Keratinocyte (primary cell): ENCODE measurements at regions not wholly inside any gene's neighbourhood (a gene's known extent, or its start where the extent isn't known, plus 50 kb on each side); places are given as distances from the start of the nearest gene placed in this dataset.

Experiments
- EZH2 ChIP-seq: IDR thresholded peaks from one replicate; pipeline ENCODE4 v1.6.1; 2012; ENCODE audit warnings: inconsistent platforms, mild to moderate bottlenecking, low read length, moderate library complexity
- TF ChIP-seq, protein P1 (sequence below), 3 experiments: IDR thresholded peaks in 1 of 3; conservative IDR thresholded peaks in 1 of 3; optimal IDR thresholded peaks in 1 of 3; 2 replicates in 2 of 3; 3 replicates in 1 of 3; pipeline versions ENCODE3 to v1.5.1; 2011; ENCODE audit warnings: low read length in 3 of 3, mild to moderate bottlenecking in 3 of 3, moderate library complexity in 2 of 3, control low read depth in 1 of 3, inconsistent platforms in 1 of 3; ENCODE audit not compliant: insufficient read depth in 2 of 3; ENCODE audit errors: extremely low read depth in 1 of 3

DNA sequence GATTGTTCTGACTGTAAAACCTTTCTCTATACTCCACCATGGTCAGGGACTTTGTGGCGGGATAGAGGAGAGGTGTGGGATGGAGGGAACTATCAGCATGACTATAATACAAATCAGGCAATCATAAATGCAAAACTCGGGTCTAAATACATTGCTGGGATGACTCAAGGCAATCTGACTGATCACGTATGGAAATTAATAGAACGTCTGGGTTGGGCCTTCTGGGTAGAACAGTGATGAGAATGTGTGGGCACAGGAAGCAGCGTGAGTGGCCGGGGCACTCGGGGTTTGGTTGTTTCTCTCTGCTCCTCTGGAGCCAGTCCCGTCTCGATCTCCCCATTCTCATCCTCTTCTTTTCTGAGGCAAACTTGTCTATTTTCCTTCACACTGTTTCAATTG is 485.8 kb downstream of the VRK1 start:
- TF ChIP-seq, protein P1, sequence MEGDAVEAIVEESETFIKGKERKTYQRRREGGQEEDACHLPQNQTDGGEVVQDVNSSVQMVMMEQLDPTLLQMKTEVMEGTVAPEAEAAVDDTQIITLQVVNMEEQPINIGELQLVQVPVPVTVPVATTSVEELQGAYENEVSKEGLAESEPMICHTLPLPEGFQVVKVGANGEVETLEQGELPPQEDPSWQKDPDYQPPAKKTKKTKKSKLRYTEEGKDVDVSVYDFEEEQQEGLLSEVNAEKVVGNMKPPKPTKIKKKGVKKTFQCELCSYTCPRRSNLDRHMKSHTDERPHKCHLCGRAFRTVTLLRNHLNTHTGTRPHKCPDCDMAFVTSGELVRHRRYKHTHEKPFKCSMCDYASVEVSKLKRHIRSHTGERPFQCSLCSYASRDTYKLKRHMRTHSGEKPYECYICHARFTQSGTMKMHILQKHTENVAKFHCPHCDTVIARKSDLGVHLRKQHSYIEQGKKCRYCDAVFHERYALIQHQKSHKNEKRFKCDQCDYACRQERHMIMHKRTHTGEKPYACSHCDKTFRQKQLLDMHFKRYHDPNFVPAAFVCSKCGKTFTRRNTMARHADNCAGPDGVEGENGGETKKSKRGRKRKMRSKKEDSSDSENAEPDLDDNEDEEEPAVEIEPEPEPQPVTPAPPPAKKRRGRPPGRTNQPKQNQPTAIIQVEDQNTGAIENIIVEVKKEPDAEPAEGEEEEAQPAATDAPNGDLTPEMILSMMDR (optimal IDR thresholded peaks at IDR 0.05 in 1 of 3, IDR thresholded peaks at IDR 0.05 in 1 of 3, conservative IDR thresholded peaks at IDR 0.05 in 1 of 3; ENCODE audit: extremely low read depth in 1 of 3, insufficient read depth in 2 of 3, low read length in 3 of 3), result no peak
- TF ChIP-seq EZH2, result no peak
